ENCODE measurements at regions not wholly inside any gene's neighbourhood (a gene's known extent, or its start where the extent isn't known, plus 50 kb on each side); places are given as distances from the start of the nearest gene placed in this dataset.
"Not testable (repeated sequence)": the region's sequence is repeated elsewhere in the genome, so short reads cannot be mapped to it uniquely, and the experiment has no call there.

DNA sequence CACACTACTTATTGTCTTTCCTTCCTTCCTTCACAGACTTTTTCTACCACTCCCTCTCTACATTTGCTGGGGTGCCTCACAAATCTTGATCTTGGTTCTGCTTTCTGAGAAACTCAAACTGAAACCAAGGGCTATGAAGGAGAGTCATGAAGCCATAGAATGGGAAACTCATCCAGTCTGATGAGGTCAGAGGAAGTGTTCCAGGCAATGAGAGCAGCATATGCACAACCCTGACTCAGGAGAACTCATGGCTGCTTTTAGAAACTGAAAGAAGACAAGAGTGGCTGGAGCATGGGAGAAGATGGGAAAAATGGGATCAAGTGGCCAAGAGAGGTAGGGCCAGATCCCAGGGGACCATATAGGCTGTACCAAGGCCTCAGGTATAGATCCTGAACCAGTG is 130.0 kb upstream of the TOX3 start:
- intact Hi-C loops (cut with DNase I; ENCODE audit: low total_unique reads), result no loop called here
- no peaks in the 10 kb centered on the region for H3K27me3 ChIP-seq
- H3K27ac ChIP-seq, result no peak overlapping the region
- DNase-seq, result no peak
- TF ChIP-seq CTCF (IDR thresholded peaks at IDR 0.05), result no peak
- TF ChIP-seq POLR2A (IDR thresholded peaks at IDR 0.05), result no peak
- H3K4me1 ChIP-seq, result no peaks in the 10 kb centered on the region
- H3K36me3 ChIP-seq (ENCODE audit: low read depth, missing control alignments), result no peaks in the 10 kb centered on the region
- no peaks in the 10 kb centered on the region for H3K9me3 ChIP-seq
- H3K4me3 ChIP-seq, result no peak overlapping the region

- H3K4me3 ChIP-seq, result no peak overlapping the region
- TF ChIP-seq POLR2A (IDR thresholded peaks at IDR 0.05) (no peak), CTCF (IDR thresholded peaks at IDR 0.05) (no peak)
- no peaks in the 10 kb centered on the region for H3K4me1 ChIP-seq
- 73 to 80% methylated on average over 1 of the region's 1 CpG for WGBS, 2 donors
- no peaks in the 10 kb centered on the region for H3K27me3 ChIP-seq
- no peaks in the 10 kb centered on the region for H3K36me3 ChIP-seq (ENCODE audit: low read depth, missing control alignments)
- no peak overlapping the region for H3K27ac ChIP-seq
- no peak for DNase-seq
- no peaks in the 10 kb centered on the region for H3K9me3 ChIP-seq
- intact Hi-C loops (cut with DNase I; ENCODE audit: low total_unique reads), result no loop called here
Measured at GRCh38 chr16:52671590-52671989, 124.6 kb upstream of the TOX3 start.

GRCh38 chr16:52657924-52658323 is 111.0 kb upstream of the TOX3 start:
- TF ChIP-seq CTCF (IDR thresholded peaks at IDR 0.05), result no peak
- no peak for TF ChIP-seq POLR2A (IDR thresholded peaks at IDR 0.05)
- DNase-seq, result no peak
- Histone ChIP-seq H3K27ac (no peak overlapping the region), H3K4me1 (no peaks in the 10 kb centered on the region), H3K4me3 (no peak overlapping the region), H3K36me3 (ENCODE audit: low read depth, missing control alignments) (no peaks in the 10 kb centered on the region), H3K9me3 (no peaks in the 10 kb centered on the region), H3K27me3 (no peaks in the 10 kb centered on the region)
- WGBS, 2 donors, result 95% methylated on average over 3 of the region's 3 CpGs; no CpG with 5 or more reads in 1 of the 2 donors
- intact Hi-C loops (cut with DNase I; ENCODE audit: low total_unique reads), result no loop called here

GRCh38 chr16:52655916-52656315 is 109.0 kb upstream of the TOX3 start:
- H3K27ac ChIP-seq; H3K4me3 ChIP-seq; H3K36me3 ChIP-seq (ENCODE audit: low read depth, missing control alignments); H3K4me1 ChIP-seq; DNase-seq; intact Hi-C loops (cut with DNase I; ENCODE audit: low total_unique reads); H3K27me3 ChIP-seq; H3K9me3 ChIP-seq: not testable (repeated sequence)
- WGBS, 2 donors, result 51 to 55% methylated on average over 7 of the region's 7 CpGs

DNA sequence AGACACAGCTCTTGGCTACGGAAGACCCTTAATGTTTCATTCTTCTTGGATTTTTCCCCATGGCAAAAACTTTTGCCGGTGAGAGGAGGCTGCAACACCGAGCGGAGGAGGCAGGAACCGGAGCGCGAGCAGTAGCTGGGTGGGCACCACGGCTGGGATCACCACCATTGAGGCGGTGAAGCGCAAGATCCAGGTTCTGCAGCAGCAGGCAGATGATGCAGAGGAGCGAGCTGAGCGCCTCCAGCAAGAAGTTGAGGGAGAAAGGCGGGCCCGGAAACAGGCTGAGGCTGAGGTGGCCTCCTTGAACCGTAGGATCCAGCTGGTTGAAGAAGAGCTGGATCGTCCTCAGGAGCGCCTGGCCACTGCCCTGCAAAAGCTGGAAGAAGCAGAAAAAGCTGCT is 108.2 kb upstream of the TOX3 start:
- 70 to 81% methylated on average over 16 to 17 of the region's 17 CpGs for WGBS, 2 donors
- DNase-seq; H3K4me3 ChIP-seq; H3K27me3 ChIP-seq; H3K27ac ChIP-seq; H3K36me3 ChIP-seq (ENCODE audit: low read depth, missing control alignments); intact Hi-C loops (cut with DNase I; ENCODE audit: low total_unique reads); H3K9me3 ChIP-seq; H3K4me1 ChIP-seq: not testable (repeated sequence)

DNA sequence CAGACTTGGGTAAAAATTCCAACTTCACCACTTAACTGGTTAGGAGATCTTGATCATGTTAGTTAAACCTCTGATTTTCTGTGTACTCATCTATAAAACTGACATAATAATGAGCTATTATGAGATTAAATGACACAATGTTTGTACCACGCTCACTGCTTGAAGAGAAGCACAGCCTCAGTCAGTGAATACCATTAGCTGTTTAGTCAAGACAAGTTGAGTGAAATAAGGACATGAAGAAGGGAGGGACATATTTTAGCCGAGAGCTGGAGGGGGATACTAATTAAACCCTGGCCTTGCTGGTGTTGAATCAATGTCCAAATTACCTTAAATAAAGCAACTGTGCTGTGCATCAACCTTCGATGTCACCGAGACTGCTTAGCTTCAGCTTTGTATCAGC is 105.1 kb upstream of the TOX3 start:
- no peak for DNase-seq
- TF ChIP-seq POLR2A (IDR thresholded peaks at IDR 0.05), result no peak
- no peak for TF ChIP-seq CTCF (IDR thresholded peaks at IDR 0.05)
- no peaks in the 10 kb centered on the region for H3K4me1 ChIP-seq
- H3K27ac ChIP-seq, result no peak overlapping the region
- 73 to 84% methylated on average over 4 of the region's 4 CpGs for WGBS, 2 donors
- intact Hi-C loops (cut with DNase I; ENCODE audit: low total_unique reads), result no loop called here
- no peaks in the 10 kb centered on the region for H3K27me3 ChIP-seq
- no peaks in the 10 kb centered on the region for H3K9me3 ChIP-seq
- H3K36me3 ChIP-seq (ENCODE audit: low read depth, missing control alignments), result no peaks in the 10 kb centered on the region
- H3K4me3 ChIP-seq, result no peak overlapping the region

Measured in testis (tissue), 2 donors.